ENCODE measurements at regions not wholly inside any gene's neighbourhood (a gene's known extent, or its start where the extent isn't known, plus 50 kb on each side); places are given as distances from the start of the nearest gene placed in this dataset.

- Histone ChIP-seq H3K36me3 (ENCODE audit: control insufficient read depth, low read depth, low read length) (no peaks in the 10 kb centered on the region), H3K4me1 (ENCODE audit: control insufficient read depth, low read depth, low read length) (peaks cover 14% of the 10 kb centered on the region), H3K27me3 (ENCODE audit: control insufficient read depth, insufficient read depth, low read length) (no peaks in the 10 kb centered on the region), H3K9ac (ENCODE audit: low read length) (no peak overlapping the region), H3K4me3 (ENCODE audit: low read length) (no peak overlapping the region), H3K27ac (ENCODE audit: low read length) (no peak overlapping the region), H3K9me3 (ENCODE audit: control insufficient read depth, low read depth, low read length) (no peaks in the 10 kb centered on the region)
These were observed 245.7 kb upstream of the HES1 start for GRCh38 chr3:193890016-193890897.

- Histone ChIP-seq H3K4me1 (ENCODE audit: control insufficient read depth, low read depth, low read length) (peaks cover 20% of the 10 kb centered on the region), H3K4me3 (ENCODE audit: low read length) (no peak overlapping the region), H3K27me3 (ENCODE audit: control insufficient read depth, insufficient read depth, low read length) (no peaks in the 10 kb centered on the region), H3K9me3 (ENCODE audit: control insufficient read depth, low read depth, low read length) (no peaks in the 10 kb centered on the region), H3K36me3 (ENCODE audit: control insufficient read depth, low read depth, low read length) (no peaks in the 10 kb centered on the region), H3K9ac (ENCODE audit: low read length) (no peak overlapping the region), H3K27ac (ENCODE audit: low read length) (no peak overlapping the region)
These were observed 241.7 kb upstream of the HES1 start for GRCh38 chr3:193894121-193894863.

GRCh38 chr3:193895409-193895808 lies 240.5 kb upstream of the HES1 start:
- Histone ChIP-seq H3K9me3 (ENCODE audit: control insufficient read depth, low read depth, low read length) (no peaks in the 10 kb centered on the region), H3K9ac (ENCODE audit: low read length) (no peak overlapping the region), H3K27ac (ENCODE audit: low read length) (no peak overlapping the region), H3K27me3 (ENCODE audit: control insufficient read depth, insufficient read depth, low read length) (no peaks in the 10 kb centered on the region), H3K4me3 (ENCODE audit: low read length) (no peak overlapping the region), H3K4me1 (ENCODE audit: control insufficient read depth, low read depth, low read length) (peaks cover 15% of the 10 kb centered on the region), H3K36me3 (ENCODE audit: control insufficient read depth, low read depth, low read length) (no peaks in the 10 kb centered on the region)

- no peak overlapping the region for H3K4me3 ChIP-seq (ENCODE audit: low read length)
- H3K4me1 ChIP-seq (ENCODE audit: control insufficient read depth, low read depth, low read length), result peaks cover 14% of the 10 kb centered on the region
- H3K27ac ChIP-seq (ENCODE audit: low read length), result no peak overlapping the region
- H3K27me3 ChIP-seq (ENCODE audit: control insufficient read depth, insufficient read depth, low read length), result no peaks in the 10 kb centered on the region
- no peaks in the 10 kb centered on the region for H3K9me3 ChIP-seq (ENCODE audit: control insufficient read depth, low read depth, low read length)
- no peaks in the 10 kb centered on the region for H3K36me3 ChIP-seq (ENCODE audit: control insufficient read depth, low read depth, low read length)
- no peak overlapping the region for H3K9ac ChIP-seq (ENCODE audit: low read length)
These were observed 239.5 kb upstream of the HES1 start for GRCh38 chr3:193896419-193896818.

GRCh38 chr3:193897288-193897687 lies 238.7 kb upstream of the HES1 start:
- H3K27ac ChIP-seq (ENCODE audit: low read length), result no peak overlapping the region
- no peak overlapping the region for H3K9ac ChIP-seq (ENCODE audit: low read length)
- peaks cover 17% of the 10 kb centered on the region for H3K4me1 ChIP-seq (ENCODE audit: control insufficient read depth, low read depth, low read length)
- H3K27me3 ChIP-seq (ENCODE audit: control insufficient read depth, insufficient read depth, low read length), result no peaks in the 10 kb centered on the region
- H3K4me3 ChIP-seq (ENCODE audit: low read length), result no peak overlapping the region
- no peaks in the 10 kb centered on the region for H3K36me3 ChIP-seq (ENCODE audit: control insufficient read depth, low read depth, low read length)
- no peaks in the 10 kb centered on the region for H3K9me3 ChIP-seq (ENCODE audit: control insufficient read depth, low read depth, low read length)

GRCh38 chr3:193897731-193898180 lies 238.2 kb upstream of the HES1 start:
- no peak overlapping the region for H3K4me3 ChIP-seq (ENCODE audit: low read length)
- no peak overlapping the region for H3K9ac ChIP-seq (ENCODE audit: low read length)
- H3K27ac ChIP-seq (ENCODE audit: low read length), result no peak overlapping the region
- no peaks in the 10 kb centered on the region for H3K9me3 ChIP-seq (ENCODE audit: control insufficient read depth, low read depth, low read length)
- peaks cover 22% of the 10 kb centered on the region for H3K4me1 ChIP-seq (ENCODE audit: control insufficient read depth, low read depth, low read length)
- no peaks in the 10 kb centered on the region for H3K36me3 ChIP-seq (ENCODE audit: control insufficient read depth, low read depth, low read length)
- H3K27me3 ChIP-seq (ENCODE audit: control insufficient read depth, insufficient read depth, low read length), result no peaks in the 10 kb centered on the region

- H3K9me3 ChIP-seq (ENCODE audit: control insufficient read depth, low read depth, low read length), result no peaks in the 10 kb centered on the region
- no peak overlapping the region for H3K4me3 ChIP-seq (ENCODE audit: low read length)
- H3K27ac ChIP-seq (ENCODE audit: low read length), result no peak overlapping the region
- H3K9ac ChIP-seq (ENCODE audit: low read length), result no peak overlapping the region
- H3K27me3 ChIP-seq (ENCODE audit: control insufficient read depth, insufficient read depth, low read length), result no peaks in the 10 kb centered on the region
- H3K4me1 ChIP-seq (ENCODE audit: control insufficient read depth, low read depth, low read length), result peaks cover 32% of the 10 kb centered on the region
- no peaks in the 10 kb centered on the region for H3K36me3 ChIP-seq (ENCODE audit: control insufficient read depth, low read depth, low read length)
These were observed 236.9 kb upstream of the HES1 start for GRCh38 chr3:193899001-193899400.

GRCh38 chr3:193901007-193901406 lies 234.9 kb upstream of the HES1 start:
- Histone ChIP-seq H3K9ac (ENCODE audit: low read length) (no peak overlapping the region), H3K4me1 (ENCODE audit: control insufficient read depth, low read depth, low read length) (peaks cover 27% of the 10 kb centered on the region), H3K9me3 (ENCODE audit: control insufficient read depth, low read depth, low read length) (no peaks in the 10 kb centered on the region), H3K27me3 (ENCODE audit: control insufficient read depth, insufficient read depth, low read length) (no peaks in the 10 kb centered on the region), H3K4me3 (ENCODE audit: low read length) (no peak overlapping the region), H3K27ac (ENCODE audit: low read length) (no peak overlapping the region), H3K36me3 (ENCODE audit: control insufficient read depth, low read depth, low read length) (no peaks in the 10 kb centered on the region)

- H3K4me1 ChIP-seq (ENCODE audit: control insufficient read depth, low read depth, low read length), result peaks cover 18% of the 10 kb centered on the region
- no peak overlapping the region for H3K4me3 ChIP-seq (ENCODE audit: low read length)
- no peak overlapping the region for H3K27ac ChIP-seq (ENCODE audit: low read length)
- H3K9me3 ChIP-seq (ENCODE audit: control insufficient read depth, low read depth, low read length), result no peaks in the 10 kb centered on the region
- H3K27me3 ChIP-seq (ENCODE audit: control insufficient read depth, insufficient read depth, low read length), result no peaks in the 10 kb centered on the region
- no peak overlapping the region for H3K9ac ChIP-seq (ENCODE audit: low read length)
- H3K36me3 ChIP-seq (ENCODE audit: control insufficient read depth, low read depth, low read length), result no peaks in the 10 kb centered on the region
These were observed 233.1 kb upstream of the HES1 start for GRCh38 chr3:193902607-193903511.

GRCh38 chr3:193903512-193903817 lies 232.5 kb upstream of the HES1 start:
- Histone ChIP-seq H3K36me3 (ENCODE audit: control insufficient read depth, low read depth, low read length) (no peaks in the 10 kb centered on the region), H3K4me3 (ENCODE audit: low read length) (no peak overlapping the region), H3K4me1 (ENCODE audit: control insufficient read depth, low read depth, low read length) (peaks cover 18% of the 10 kb centered on the region), H3K27me3 (ENCODE audit: control insufficient read depth, insufficient read depth, low read length) (no peaks in the 10 kb centered on the region), H3K9ac (ENCODE audit: low read length) (no peak overlapping the region), H3K27ac (ENCODE audit: low read length) (no peak overlapping the region), H3K9me3 (ENCODE audit: control insufficient read depth, low read depth, low read length) (no peaks in the 10 kb centered on the region)

GRCh38 chr3:193903966-193904365 lies 232.0 kb upstream of the HES1 start:
- H3K36me3 ChIP-seq (ENCODE audit: control insufficient read depth, low read depth, low read length), result no peaks in the 10 kb centered on the region
- peaks cover 18% of the 10 kb centered on the region for H3K4me1 ChIP-seq (ENCODE audit: control insufficient read depth, low read depth, low read length)

More at GRCh38 chr3:193903966-193904365, 232.0 kb upstream of the HES1 start:
- H3K27ac ChIP-seq (ENCODE audit: low read length), result no peak overlapping the region
- H3K27me3 ChIP-seq (ENCODE audit: control insufficient read depth, insufficient read depth, low read length), result no peaks in the 10 kb centered on the region
- no peak overlapping the region for H3K4me3 ChIP-seq (ENCODE audit: low read length)
- no peak overlapping the region for H3K9ac ChIP-seq (ENCODE audit: low read length)
- no peaks in the 10 kb centered on the region for H3K9me3 ChIP-seq (ENCODE audit: control insufficient read depth, low read depth, low read length)
